GM18502 (cell line): ENCODE measurements at regions not wholly inside any gene's neighbourhood (a gene's known extent, or its start where the extent isn't known, plus 50 kb on each side); places are given as distances from the start of the nearest gene placed in this dataset.
A peak's percentile ranks its signal among the peaks of the same experiment; 100 is the strongest.

ENCODE experiments used
- ATAC-seq: cut with Tn5 transposase; IDR thresholded peaks from one replicate; pipeline ENCODE4 v1.9.1; 2021; ENCODE audit warnings: mild to moderate bottlenecking; ENCODE audit not compliant: unreplicated experiment, poor library complexity

DNA sequence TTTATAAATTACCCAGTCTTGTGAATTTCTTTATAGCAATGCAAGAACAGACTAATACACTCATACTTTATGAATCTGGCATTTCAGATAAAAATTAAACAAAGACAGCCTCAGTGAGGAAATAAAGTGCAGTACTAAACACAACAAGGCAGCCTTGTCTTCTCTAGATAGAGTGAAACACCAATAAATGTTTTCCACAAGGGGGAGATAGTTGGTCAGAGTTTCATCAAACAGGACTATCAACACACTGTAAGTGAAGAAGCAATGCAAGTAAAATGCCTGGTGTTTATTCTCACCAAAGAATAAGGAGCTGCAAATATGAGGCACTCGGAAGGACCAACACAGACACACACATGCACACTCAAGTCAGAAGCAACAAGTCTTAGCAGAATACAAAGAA, 62.8 kb downstream of the FAM9B start:
- ATAC-seq: peak; percentile 64

- no peak for ATAC-seq
Observed at GRCh38 chrX:8969378-8969777, 64.5 kb downstream of the FAM9B start.

DNA sequence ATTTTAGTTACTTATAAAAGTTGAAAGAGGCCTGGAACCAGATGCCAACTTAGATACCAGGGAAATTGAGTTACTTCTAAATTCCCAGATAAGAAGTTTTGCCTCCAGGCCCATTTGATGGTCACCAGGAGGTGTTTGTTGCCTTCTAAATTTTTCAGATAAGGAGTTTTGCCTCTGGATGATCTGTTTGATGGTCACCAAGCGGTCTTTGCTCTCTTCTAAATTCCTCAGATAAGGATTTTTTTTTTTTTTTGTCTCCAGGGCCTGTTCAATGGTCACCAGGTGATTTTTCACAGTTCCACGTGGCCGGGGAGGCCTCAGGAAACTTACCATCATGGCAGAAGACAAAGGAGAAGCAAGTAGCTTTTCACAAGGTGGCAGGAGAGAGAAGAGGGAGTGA, 66.5 kb downstream of the FAM9B start:
- no peak for ATAC-seq

DNA sequence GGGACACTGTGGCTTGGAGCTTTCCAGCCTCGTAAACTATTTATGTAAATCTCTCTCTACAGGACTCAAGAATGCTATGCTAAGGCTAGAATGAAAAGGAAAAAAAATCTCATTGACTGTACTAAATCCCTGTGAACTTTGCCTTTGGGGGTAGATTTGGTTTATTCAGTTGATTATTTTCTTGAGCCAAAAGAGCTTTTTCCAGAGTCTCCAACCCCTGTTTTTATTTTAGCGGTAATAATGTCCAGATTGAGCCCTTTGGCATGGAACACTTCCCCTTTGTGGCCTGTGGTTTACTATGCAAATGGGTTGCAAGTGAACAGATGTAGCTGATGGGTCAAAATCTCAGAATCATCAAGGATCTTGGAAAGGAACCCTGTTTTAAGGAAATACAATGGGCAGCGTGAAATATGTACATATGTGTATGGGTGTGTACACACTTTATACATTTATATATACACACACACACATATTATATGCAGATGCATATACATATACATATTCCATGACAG, 72.9 kb downstream of the FAM9B start:
- ATAC-seq: peak; percentile 73

DNA sequence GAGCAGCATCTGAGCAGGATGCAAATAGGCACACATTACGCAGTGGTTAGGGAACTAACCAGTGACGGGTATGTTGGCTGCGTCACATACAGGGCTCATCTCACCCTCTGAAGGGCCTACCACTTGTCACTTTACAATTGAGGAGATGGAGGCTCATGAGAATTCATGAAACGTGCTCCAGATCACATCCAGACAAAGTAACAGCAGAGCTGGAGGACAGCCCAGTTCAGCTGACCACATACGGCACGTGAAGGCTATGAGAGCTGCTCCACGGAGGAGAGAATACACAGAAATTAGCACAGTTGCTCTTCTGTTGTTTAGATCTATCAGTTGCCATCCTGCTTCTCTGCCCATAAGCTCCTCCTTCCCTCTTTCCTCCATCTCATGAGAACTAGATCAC, 78.4 kb downstream of the FAM9B start:
- ATAC-seq: no peak

GRCh38 chrX:8946563-8946962, 87.4 kb downstream of the FAM9B start:
- no peak for ATAC-seq

DNA sequence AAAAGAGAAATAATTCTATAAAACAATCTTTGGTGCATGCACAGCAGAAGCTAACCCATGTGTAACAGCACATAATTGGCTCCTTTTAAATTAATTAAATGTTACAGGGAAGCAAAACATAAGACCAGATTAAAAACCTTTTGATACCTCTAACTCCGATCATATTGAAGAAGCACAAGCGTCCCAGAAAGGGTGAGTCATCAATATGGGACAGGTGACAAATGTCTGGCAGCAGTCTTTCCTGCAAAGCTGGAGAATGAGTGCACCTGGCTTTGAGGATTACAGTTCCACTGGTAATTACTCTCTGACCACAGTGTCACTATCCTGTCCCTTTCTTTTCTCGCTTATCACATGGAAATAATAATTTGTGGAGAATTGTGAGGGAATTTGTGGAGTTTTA, 94.6 kb downstream of the FAM9B start:
- no peak for ATAC-seq

GRCh38 chrX:8927701-8928100, 106.2 kb downstream of the FAM9B start:
- ATAC-seq: no peak

DNA sequence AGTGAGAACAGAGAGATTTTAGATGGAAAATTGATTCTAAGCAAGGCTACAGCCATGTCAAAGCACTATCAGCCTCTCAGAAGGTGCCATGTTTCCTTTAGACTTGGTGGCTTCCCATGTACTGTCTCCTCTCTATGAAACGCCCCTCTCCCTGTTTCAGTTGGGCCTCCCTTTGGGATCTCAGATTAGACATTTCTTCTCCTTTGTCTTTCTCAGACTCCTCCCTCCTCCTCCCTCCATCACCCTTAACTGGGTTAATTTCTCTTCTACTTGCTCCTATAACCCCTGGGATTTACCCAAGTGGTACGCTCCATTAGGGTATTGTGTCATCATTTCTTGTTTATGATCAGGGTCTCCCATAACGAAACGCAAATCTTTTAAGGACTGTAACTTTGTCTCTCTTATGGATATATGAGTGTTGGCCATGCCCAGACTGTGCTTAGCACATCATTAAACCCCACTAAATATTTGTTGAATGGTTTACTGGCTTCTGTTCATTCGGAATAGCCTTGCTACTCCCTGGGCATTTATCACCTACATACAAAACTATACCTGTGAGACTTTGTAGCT, 106.8 kb downstream of the FAM9B start:
- ATAC-seq: no peak

DNA sequence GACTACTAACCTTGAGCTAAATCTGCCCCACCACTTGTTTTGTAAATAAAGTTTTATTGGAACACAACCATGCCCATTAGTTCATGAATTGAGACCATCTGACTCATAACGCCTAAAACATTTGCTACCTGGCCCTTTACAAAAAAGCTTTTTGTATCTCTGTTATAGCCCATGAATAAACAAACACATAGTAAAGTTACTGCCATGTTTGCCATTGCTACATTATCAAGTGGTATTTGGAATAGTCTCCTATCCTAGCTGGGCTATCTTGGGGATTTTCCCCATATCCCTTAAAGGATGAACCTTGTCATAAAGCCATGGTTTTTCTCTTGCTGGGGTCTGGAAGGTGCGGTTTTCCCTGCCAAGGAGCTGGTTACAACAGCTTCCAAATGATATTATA, 112.3 kb downstream of the FAM9B start:
- ATAC-seq: no peak

DNA sequence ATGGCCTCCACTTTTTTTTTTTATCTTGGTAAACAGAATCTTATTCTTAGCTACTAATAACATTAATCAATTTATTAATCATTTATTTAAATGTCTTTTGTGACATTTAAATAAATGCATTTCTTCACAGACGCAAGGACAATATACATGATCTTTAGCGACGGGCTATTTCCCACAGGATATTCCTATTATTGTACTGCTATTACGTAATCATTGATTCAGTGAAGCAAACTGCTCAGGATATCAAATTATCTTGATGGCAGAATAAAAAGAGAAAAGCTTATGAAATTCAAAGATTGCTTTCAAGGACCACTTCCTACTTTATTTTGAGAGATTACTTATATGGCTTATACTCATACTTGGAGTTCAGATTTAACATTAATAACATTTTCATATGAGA, 114.1 kb downstream of the FAM9B start:
- no peak for ATAC-seq

DNA sequence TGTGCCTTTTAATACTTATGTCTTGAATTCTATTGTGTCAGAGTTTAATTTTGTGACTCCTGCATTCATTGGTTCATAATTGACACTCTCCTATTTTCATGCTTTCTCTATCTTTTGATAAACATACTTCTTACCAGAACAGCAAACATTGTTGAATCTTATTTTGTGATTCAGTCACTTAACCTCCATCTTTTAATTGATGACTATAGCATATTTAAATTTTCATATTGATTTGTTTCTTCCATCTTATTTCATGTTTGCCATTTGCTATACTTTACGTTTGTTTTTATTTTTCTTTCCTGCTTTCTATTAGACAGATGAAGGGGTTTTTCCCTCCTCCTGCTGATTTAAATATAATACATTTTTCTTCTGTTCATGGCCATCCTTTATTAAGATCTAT, 115.5 kb upstream of the FAM9A start:
- ATAC-seq: no peak

- no peak for ATAC-seq
Observed at GRCh38 chrX:8914681-8915080, 113.5 kb upstream of the FAM9A start.

- no peak for ATAC-seq
Observed at GRCh38 chrX:8913655-8914409, 112.6 kb upstream of the FAM9A start.

GRCh38 chrX:8907688-8908087, 106.5 kb upstream of the FAM9A start:
- no peak for ATAC-seq

DNA sequence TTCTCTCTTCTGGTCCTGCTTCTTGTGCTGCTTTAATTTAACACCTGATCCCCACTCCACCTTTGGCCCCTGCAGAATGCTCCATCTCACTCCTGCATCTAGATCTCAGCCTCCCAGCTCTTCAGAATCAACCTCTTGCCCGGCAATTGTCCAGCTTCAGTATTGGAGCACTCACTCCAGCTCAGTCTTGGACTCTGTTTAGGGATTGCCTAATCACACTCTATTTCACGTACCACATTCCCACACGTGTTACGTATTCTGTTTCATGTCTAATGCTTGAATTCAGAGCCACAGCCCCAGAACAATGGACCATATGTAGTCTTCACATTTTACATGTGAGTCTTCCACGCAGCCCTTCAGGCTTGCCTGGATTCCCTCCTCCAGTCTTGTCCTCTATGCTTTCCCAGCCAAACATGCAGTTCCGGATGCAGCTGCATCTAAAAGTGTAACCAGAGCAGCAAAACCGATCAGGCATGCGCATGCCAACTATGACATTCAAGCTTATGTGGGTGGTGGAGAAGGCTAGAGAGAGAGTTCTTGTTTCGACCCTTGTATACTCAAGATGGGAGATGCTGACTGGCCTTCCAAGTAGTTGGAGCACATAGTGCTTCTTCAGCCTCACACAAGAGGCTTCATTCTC, 105.2 kb upstream of the FAM9A start:
- ATAC-seq: no peak

DNA sequence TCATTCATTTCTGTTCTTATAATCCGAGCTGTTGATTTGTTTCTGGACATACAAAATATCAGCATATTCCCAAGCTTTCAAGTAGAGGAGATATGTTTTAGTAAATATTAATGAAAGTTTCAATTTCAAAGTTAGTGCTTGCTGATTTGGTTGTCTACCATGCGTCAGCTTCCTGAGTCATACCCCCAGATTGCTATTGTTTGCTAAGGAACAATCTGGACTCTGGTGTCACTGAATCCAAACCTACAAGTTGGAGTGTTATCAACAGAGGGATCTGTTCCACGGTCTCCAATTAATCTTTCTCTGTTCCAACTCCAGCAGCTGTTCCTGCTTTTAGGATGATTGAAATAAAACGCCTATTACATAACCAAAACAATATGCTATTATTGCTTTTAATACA, 96.1 kb upstream of the FAM9A start:
- ATAC-seq: no peak

DNA sequence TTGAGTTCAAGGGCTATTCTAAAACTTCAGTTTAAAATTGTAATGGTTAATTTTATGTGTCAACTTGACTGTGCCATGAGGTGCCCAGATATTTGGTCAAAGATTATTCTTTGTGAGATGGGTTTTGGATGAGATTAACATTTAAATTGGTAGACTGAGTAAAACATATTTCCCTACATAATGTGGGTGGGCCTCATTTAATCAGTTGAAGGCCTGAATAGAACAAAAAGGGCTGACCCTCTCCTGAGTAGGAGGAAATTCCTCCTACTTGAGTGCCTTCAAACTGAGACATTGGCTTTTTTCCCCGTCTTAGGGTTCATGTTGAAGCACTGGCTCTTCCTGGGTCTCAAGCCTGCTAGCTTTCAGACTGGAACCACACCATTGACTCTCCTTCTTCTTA, 89.6 kb upstream of the FAM9A start:
- ATAC-seq: no peak

GRCh38 chrX:8887004-8887403, 85.8 kb upstream of the FAM9A start:
- no peak for ATAC-seq

DNA sequence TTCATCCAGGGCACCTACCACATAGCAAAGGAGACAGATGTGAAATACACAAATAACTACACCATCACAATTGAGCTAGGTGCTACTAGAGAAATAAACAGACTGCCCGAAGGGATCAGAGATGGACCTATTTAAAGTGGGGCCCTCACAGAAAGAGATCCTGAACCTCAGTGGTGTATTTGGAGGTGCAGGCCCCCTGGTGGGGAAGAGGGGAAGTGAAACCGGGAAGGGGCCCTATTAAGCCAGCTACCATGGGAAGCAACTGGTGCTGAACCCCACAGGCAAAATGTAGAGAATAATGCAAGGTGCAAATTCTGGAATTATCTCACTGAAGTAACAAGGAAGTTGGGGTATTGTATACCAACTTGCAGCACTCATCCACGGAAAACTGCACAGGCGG, 78.6 kb upstream of the FAM9A start:
- peak; percentile 73 for ATAC-seq

GRCh38 chrX:8873956-8874355, 72.8 kb upstream of the FAM9A start:
- no peak for ATAC-seq

- no peak for ATAC-seq
Observed at GRCh38 chrX:8873102-8873501, 71.9 kb upstream of the FAM9A start.
